Amniotic epithelial cell (primary cell): ENCODE measurements at regions not wholly inside any gene's neighbourhood (a gene's known extent, or its start where the extent isn't known, plus 50 kb on each side); places are given as distances from the start of the nearest gene placed in this dataset.
"Not testable (repeated sequence)": the region's sequence is repeated elsewhere in the genome, so short reads cannot be mapped to it uniquely, and the experiment has no call there.

Experiments
- DNase-seq: peaks from one replicate; pipeline ENCODE4 v3.0.0-alpha.2; 2010; ENCODE audit warnings: low read depth

GRCh38 chr2:142649581-142649980 lies 227.9 kb upstream of the KYNU start:
- no peak for DNase-seq

GRCh38 chr2:142642650-142643049 lies 234.8 kb upstream of the KYNU start:
- peak; percentile 69 for DNase-seq

- DNase-seq: peak; percentile 1
These were observed 248.3 kb upstream of the KYNU start for GRCh38 chr2:142629193-142629592.

- no peak for DNase-seq
These were observed 256.2 kb upstream of the KYNU start for GRCh38 chr2:142621287-142621686.

- no peak for DNase-seq
These were observed 260.0 kb upstream of the KYNU start for GRCh38 chr2:142617461-142617860.

GRCh38 chr2:142615876-142616275 lies 261.6 kb upstream of the KYNU start:
- DNase-seq: no peak

- not testable (repeated sequence) for DNase-seq
These were observed 264.3 kb upstream of the KYNU start for GRCh38 chr2:142613193-142613592.

- DNase-seq: no peak
These were observed 272.0 kb upstream of the KYNU start for GRCh38 chr2:142605421-142605820.

GRCh38 chr2:142603759-142604158 lies 273.7 kb upstream of the KYNU start:
- DNase-seq: peak; percentile 7

GRCh38 chr2:142602418-142602989 lies 275.0 kb upstream of the KYNU start:
- no peak for DNase-seq

GRCh38 chr2:142601794-142602193 lies 275.7 kb upstream of the KYNU start:
- no peak for DNase-seq

GRCh38 chr2:142599504-142599903 lies 278.0 kb upstream of the KYNU start:
- no peak for DNase-seq

- DNase-seq: no peak
These were observed 278.6 kb upstream of the KYNU start for GRCh38 chr2:142598846-142599245.

GRCh38 chr2:142596334-142597088 lies 281.0 kb upstream of the KYNU start:
- peak; percentile 54 for DNase-seq

- no peak for DNase-seq
These were observed 282.5 kb upstream of the KYNU start for GRCh38 chr2:142594935-142595334.

- no peak for DNase-seq
These were observed 285.3 kb upstream of the KYNU start for GRCh38 chr2:142592171-142592570.

- DNase-seq: no peak
These were observed 286.0 kb upstream of the KYNU start for GRCh38 chr2:142591420-142591819.

GRCh38 chr2:142588269-142588668 lies 289.2 kb upstream of the KYNU start:
- no peak for DNase-seq

GRCh38 chr2:142586693-142587580 lies 290.5 kb upstream of the KYNU start:
- peak; percentile 11 for DNase-seq

- DNase-seq: no peak
These were observed 291.7 kb upstream of the KYNU start for GRCh38 chr2:142585785-142586184.

- peak; percentile 9 for DNase-seq
These were observed 295.1 kb upstream of the KYNU start for GRCh38 chr2:142582317-142582716.

- DNase-seq: no peak
These were observed 296.0 kb upstream of the KYNU start for GRCh38 chr2:142581491-142581890.

GRCh38 chr2:142580691-142581090 lies 296.8 kb upstream of the KYNU start:
- DNase-seq: no peak
